ENCODE measurements at regions not wholly inside any gene's neighbourhood (a gene's known extent, or its start where the extent isn't known, plus 50 kb on each side); places are given as distances from the start of the nearest gene placed in this dataset.

DNA sequence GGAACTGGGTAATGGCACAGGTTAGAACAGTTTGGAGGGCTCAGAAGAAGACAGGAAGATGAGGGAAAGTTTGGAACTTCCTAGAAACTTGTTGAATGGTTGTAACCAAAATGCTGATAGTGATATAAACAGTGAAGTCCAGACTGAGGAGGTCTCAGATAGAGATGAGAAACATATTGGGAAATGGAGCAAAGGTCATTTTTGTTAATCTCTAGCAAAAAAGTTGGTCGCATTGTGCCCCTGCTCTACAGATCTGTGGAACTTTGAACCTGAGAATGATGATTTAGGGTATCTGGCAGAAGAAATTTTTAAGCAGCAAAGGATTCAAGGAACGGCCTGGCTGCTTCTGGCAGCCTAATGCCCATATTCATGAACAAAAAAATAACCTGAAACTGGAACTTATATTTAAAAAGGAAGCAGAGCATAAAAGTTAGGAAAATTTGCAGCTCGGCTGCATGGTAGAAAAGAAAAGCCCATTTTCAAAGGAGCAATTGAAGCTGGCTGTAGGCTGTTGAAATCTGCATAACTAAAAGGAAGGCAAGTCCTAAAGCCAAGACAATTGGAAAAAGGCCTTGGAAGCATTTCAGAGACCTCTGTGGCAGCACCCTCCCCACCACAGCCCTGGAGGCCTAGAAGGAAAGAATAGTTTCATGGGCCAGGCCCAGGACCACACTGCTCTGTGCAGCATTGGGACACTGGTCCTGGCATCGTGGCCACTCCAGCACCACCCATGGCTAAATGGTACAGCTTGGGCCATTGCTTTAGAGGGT is 182.6 kb upstream of the CD96 start:
- no peak for DNase-seq

DNA sequence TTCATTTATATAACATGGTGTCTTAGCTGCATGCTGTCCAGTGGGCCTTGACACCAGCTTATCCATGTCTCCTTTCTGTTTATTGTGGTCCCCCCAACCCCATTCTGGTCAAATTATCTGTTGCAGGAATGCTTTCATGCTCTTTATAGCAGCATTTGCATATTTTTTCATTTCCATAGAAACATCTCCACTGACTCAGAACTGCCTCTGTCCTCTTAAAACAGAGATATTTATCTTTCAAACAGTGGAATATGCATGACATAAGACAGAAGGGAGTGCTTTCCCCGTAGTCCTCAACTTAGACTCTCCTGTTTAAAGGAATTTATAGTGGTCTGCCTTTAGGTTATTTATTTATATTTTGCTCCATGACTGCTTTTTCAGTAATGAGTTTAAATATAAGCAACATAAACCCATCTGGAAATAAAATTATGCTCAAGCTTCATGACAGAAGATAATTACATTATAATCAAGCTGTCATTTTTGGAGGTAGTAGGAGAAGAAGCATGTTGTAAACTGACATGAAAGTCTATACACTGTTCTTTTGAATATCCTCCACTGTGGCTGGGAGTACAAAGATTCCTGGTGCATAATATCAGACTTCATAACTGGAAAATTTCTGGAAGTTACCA is 179.5 kb upstream of the CD96 start:
- DNase-seq: no peak

DNA sequence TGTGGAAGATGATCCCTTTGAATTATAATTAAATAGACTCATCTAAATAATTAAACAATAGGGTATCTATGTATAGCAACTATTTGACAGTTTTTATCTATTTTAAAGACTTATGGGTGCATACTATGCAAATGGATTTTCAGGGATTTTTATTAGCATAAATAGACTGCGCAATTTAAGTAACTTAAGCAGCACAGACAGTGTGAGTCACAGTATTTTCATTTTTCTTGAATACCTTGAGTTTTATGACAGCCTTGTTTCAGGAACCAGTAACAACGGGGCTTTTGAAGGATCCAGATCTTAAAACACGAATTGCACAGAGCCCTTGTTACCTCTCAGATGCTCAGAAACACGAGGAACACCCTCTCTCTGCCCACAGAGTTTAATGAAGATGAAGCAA is 175.5 kb upstream of the CD96 start:
- DNase-seq: no peak

DNA sequence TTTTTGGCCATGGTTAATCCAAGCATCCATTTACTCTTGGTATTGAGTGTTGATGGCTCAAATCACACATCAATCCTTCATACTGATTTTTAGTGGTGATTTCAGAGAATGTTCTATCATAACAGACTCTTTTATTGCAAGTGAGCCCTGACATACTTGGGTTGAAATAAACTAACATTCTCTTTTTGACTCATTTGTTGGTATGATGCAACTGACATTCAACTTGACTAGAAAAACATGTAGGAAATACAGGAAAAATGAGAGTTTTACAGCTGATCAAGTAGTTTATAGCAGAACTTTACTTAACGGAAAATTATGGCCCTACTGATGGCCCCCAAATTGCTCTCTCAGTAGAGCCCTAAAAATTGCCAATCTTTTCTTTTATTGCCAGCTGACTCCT is 173.9 kb upstream of the CD96 start:
- no peak for DNase-seq

DNA sequence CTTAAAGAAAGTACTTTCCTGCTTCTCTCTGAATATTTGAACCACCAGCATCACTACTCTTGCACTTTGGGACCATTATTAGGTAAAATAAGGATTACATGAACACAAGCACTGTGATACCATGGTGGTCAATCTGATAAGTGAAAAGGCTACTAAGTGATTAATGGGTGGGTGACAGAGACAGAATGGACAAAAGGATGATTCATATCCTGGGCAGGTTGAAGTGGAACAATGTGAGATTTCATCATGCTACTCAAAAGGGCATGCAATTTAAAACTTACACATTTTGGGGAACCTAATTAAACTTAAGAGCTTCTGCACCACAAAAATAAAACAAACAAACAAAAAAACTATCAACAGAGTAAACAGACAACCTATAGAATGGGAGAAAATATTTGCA is 172.0 kb upstream of the CD96 start:
- no peak for DNase-seq

DNA sequence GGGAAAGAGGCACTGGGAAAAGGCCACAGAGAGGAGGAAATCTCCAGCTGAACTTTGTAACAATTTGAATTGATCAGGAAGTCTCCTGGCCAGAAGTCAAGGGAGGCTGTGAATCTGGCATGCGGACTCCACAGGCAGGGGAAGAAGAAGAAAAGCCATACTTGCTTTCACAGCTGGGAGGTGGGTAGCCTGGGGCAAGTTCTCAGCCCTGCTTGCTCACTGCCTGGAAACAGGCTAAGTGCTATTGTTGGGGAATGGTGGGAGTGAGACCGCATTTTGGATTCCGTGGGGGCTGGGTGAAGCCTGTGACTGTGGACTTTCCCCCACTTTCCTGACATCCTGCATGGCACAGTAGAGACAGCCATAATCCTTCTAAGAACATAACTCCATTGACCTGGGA is 168.8 kb upstream of the CD96 start:
- DNase-seq: no peak

DNA sequence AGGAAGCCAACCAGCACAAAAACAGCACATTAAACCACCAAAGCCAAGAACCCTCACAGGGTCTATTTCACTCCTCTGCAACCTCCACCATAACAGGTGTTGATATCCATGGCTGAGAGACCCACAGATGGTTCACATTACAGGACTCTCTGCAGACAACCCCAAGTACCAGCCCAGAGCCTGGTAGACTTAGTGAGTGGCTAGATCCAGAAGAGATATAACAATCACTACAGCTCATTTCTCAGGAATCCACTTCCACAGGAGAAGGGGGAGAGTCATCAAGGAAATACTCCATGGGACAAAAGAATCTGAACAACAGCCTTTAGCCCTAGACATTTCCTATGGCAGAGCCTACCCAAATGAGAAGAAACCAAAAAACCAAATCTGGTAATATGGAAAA is 168.1 kb upstream of the CD96 start:
- DNase-seq: no peak

DNA sequence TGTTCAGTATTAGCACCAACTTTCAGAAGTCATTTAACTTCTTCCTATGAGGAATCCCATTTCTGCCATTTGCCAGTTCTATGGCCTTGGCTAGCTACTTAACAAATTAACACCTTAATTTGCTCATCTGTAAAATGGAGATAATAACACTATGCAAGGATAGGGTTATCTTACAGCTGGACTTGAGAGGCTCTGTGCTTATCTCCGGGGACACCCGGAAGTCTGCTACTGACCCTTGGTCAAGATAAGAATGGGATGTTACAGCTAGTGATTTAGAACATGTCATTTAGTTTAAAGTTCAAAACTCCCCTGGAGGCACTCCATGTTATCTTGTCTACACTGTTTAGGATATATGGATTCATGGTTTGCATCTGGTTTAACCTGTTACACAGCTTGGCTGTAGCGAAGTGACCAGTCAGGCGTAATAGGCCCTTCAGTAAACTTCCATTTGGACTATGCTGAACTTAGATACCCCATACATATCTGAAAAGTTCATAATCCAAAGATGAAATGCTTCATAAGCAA is 156.0 kb upstream of the CD96 start:
- DNase-seq: no peak

DNA sequence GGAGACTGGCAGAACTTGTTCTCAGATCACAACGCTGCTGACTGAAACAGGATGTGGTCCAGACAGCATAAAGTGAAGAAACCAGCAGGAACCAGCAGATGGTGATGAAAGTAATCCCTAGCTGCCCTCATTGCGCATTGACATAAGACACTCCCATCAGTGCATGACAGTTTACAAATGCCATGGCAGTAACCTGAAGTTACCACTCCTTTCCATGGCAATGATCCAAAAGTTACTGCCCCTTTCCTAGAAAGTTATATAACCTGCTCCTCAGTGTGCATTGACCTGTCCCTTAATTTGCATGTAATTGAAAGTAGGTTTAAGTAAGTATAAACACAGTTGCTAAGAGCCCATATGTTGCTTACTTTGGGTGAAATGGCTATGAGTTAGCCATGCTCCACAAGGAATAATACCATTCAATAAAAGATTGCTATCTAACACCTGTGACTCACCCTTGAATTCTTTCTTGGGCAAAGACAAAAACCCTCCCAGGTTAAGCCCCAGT is 149.1 kb upstream of the CD96 start:
- DNase-seq: no peak

DNA sequence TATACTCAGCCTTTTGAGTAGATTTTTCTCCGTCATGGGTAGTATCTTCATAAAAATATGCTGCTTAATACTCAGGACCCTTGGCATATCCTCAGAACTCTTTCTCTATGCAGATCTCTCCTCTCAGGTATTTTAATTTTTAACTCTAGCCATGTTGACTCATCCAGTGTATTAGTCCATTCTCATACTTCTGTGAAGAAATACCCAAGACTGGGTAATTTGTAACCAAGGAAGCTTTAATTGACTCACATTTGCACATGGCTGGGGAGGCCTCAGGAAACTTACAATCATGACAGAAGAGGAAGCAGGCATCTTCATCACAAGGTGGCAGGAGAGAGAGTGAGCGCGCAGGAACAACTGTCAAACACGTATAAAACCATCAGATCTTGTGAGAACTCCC is 129.3 kb upstream of the CD96 start:
- no peak for DNase-seq

DNA sequence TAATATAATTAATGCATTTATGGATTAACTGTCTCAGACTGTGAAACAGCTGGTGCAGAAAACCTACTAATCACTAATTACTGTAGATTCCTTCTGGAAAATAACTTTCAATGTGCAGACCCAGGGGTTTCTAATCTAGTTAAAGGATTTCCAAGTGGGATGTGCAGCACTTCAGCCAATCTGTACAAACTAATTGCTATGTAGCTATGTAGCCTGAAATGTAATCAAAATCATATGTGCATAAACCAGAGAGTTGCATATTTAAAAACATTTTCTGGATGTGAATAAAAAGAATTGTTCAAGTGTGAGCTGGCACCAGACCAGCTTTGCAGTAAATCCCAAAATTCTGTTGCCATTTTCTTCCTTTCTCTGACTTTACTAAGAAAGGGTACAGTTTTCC is 127.5 kb upstream of the CD96 start:
- no peak for DNase-seq

DNA sequence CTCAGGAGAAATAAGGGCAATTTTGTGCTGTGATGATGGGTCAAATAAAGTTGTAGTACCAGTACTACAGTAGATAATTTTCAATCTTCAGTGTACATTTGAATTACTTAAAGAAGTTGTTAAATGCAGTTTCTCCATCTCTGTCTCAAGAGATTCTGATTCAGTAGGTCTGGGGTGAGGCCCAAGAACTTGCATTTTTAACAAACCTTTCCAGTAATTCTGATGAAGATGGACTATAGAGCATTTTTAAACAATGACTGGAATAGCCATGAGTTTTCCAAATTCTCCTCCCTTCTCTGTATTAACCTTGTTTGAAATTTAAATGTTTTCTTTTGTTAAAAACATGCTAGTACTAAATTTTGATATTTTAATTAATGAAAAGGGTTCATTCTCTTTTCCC is 127.0 kb upstream of the CD96 start:
- no peak for DNase-seq

DNA sequence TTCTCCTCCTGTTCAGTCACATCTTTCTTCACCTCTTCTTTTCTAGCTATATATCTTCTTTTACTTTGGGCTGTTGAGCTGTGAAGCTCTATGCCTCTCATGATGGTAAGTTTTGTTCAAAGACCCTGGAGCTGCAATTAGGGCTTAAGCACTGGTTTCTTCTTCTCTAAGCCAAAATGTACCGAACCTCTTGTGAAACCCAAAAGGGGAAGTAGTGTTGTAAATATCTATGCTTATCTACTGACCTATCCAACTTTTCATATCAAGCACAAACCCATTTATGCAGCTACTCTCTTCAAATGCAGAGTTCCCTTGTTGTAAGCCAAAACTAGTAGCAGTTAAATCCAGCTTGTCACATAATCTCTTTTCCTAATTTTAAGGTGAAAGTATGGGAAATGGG is 123.6 kb upstream of the CD96 start:
- DNase-seq: no peak

DNA sequence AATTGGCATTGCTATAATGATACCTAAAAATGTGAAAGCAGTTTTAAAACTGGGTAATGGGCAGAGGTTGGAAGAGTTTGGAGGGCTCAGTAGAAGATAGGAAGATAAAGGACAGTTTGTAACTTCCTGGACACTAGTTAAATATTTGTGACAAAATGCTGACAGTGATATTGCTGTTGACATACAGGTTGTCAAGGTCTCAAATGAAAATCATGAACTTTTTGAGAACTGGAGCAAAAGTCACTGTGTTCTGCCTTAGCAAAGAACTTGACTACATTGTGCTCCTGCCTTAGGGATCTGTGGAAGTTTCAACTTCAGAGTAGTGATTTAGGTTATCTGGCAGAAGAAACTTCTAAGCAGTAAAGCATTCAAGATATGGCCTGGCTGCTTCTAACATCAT is 113.7 kb upstream of the CD96 start:
- no peak for DNase-seq

DNA sequence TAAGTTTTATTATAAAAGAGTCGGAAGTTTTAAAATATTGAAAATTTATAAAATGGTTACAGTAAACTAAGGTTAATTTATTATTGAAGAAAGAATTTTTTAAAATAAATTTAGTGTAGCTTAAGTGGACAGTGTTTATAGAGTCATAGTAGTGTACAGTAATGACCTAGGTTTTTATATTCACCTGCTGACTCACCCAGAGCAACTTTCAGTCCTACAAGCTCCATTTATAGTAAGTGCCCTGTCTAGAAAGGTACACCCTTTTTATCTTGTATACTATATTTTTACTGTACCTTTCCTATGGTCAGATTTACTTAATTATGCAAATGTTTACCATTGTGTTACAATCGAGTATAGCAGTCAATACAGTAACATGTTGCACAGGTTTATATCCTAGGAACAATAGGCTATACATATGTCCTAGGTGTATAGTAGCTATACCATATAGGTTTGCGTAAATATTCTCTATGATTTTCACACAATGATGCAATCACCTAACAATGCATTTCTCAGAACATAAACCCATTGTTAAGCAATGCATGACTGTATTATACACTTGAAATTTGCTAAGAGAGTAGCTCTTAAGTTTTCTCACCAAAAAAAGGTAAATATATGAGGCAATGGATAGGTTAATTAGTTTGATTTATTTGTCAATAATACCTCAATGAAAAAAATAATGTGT is 106.9 kb upstream of the CD96 start:
- no peak for DNase-seq

DNA sequence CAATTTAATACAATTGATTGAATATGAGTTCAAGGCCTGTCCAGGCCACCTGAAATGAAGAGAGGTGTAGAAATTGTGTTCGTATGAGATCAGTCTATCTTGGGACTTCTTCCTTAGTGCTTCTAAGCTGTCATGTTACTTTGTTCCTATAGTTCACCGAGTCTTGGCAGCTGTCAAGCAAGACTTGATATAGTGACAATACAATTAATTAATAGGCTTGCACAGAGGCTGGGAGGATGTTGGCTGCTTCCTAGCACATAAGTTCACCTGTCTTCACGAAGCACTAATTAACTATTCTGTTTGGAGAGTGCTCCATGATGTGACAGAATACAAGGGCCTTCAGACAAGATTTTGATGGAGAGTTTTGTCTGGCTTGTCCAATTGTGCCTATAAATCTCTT is 103.7 kb upstream of the CD96 start:
- DNase-seq: no peak

DNA sequence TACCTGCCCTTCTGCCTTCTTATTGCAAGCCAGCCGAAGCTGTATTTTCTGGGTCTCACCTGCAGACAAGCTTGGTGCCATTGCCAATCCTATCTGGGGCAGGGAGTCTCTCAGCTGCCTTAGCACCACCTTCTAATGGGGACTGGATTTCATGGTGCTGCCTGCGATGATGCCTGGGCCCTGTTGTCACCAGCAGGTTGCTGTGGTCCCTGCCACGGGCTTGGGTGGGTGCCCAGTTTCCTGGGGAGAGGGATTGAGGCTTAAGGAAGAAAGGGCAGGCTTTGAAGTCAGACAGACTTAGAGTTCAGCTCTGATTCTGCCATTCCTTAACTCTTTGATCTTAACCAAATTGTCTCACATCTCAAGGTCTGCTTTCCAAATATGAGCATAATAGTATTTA is 87.4 kb upstream of the CD96 start:
- DNase-seq: no peak

DNA sequence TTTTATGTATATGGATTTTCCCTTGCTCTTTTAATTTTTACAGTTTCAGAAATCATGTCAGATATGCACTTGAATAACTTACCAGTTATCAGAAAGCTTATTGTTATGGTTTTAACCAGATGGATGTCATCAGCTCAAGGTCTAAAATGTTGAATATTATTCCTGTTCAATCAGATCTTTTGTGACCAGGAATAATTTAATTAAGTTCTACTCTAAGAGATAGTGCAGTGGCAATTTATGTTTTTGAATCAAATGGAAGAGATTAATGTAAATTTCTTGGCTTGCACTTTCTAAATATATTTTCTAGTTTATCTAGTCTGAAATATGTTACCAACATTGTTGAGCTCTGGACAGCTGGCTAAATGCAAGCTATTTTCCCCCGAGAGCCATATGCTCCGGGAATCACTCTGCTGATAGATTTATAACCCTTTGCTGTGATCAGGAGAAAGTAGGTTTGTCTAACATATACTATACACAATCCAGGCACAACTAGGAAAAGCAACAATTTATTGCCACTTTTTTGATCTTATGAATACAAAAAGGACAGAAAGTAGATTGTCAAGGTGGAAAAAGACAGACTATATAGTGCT is 76.8 kb upstream of the CD96 start:
- no peak for DNase-seq

DNA sequence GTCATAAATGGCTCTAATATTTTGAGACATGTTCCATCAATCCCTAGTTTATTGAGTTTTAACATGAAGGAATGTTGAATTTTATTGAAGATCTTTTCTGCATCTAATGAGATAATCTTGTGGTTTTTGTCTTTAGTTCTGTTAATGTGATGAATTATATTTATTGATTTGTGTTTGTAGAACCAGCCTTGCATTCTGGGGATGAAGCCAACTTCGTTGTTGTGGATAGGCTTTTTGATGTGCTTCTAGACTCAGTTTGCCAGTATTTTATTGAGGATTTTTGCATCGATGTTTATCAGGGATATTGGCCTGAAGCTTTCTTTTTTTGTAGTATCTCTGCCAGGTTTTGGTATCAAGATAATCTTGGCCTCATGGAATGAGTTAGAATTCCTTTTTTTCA is 72.0 kb upstream of the CD96 start:
- DNase-seq: no peak

DNA sequence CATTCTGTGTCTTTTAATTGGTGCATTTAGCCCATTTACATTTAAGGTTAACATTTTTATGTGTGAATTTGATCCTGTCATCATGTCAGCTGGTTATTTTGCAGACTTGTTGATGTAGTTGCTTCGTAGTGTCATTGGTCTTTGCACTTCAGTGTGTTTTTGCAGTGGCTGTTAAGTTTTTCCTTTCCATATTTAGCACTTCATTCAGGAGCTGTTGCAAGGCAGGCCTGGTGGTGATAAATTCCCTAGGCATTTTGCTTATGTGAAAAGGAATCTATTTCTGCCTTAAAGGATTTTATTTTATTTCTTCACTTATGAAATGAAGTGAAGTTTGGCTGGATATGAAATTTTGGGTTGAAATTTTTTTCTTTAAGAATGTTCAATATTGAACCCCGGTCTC is 70.2 kb upstream of the CD96 start:
- DNase-seq: no peak

DNA sequence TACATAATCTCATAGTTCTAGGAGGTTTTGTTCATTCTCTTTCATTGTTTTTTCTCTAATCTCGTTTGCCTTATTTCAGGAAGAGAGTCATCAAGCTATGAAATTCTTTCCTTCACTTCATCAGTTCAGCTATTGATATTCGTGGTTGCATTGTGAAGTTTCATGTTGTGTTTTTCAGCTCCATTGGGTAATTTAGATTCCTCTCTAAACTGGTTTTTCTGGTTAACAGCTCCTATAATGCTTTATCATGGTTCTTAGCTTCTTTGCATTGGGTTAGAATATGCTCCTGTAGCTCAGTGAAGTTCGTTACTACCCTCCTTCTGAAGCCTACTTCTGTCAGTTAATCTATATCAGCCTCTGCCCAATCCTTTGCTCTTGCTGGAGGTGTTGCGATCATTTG is 69.4 kb upstream of the CD96 start:
- no peak for DNase-seq

DNA sequence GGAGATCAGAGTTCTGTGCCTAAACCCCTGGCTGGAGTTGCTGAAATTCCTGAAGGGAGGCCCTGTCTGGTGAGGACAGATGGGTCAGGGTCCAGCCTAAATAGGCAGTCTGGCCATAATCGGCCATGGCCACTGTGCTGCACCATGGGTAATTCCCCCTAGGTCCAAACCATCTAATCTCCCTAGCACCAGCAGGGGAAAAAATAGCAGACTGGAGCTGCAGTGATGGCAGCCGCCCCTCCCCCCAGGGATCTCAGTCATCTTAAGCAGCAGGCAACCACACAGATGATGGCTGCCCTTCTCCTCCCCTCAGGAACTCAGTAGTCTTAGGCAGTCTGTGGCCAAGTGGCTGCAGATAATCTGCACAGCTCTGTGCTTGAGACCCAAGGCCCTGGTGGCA is 68.4 kb upstream of the CD96 start:
- DNase-seq: no peak

DNA sequence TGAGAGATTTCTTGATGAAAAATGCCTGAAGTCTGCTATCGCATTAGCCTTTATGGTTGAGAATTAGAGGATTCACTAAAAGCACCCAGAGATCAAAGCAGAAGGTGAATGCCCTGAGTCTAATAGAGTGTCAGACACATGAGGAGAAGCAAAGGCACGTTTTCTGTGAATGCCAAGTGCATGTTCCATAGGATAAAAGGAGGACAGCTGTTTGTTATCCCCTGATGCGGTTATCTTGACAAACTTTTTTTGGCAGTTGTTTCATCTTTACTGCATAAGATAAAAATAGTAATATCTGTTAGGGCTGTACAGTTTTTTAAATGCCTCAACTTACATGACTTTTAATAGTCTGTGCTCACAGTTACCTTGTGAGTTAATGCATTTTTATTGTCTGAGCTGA is 65.3 kb upstream of the CD96 start:
- no peak for DNase-seq

DNA sequence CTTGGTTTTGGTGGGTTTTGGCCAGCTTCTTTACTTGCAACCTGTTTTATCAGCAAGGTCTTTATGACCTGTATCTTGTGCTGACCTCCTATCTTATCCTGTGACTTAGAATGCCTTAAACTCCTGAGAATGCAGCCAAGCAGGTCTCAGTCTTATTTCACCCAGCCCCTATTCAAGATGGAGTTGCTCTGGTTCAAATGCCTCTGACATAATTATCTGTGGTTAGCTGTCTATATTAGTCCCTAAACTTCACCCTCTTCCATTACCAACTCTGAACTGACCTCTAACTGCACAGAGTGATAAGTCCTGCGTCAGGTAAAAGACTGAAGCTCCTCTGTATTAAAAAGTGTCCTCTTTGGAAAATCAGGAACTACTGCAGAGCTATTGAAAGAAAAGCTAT is 61.9 kb upstream of the CD96 start:
- no peak for DNase-seq

All from DMS153 (cell line).